HCT116 (cell line): ENCODE measurements at regions not wholly inside any gene's neighbourhood (a gene's known extent, or its start where the extent isn't known, plus 50 kb on each side); places are given as distances from the start of the nearest gene placed in this dataset.

Source experiments
- ATAC-seq: fragments of 200-7000 bp; cut with Tn5 transposase; 2 replicates; pipeline ENCODE4 v1.9.1; 2020; ENCODE audit warnings: mild to moderate bottlenecking, moderate library complexity
- BruUV-seq: library from RNA; stranded (reverse); fragments of 400-500 nt; replicated peaks from 2 replicates; lab custom pipeline; 2021; lab: Mats Ljungman, UMichigan
- CTCF ChIA-PET: fragments of 300-600 bp; sonication (Branson Sonifier 250); formaldehyde crosslinking; loops from one replicate; lab custom pipeline; 2021; ENCODE audit warnings: antibody characterized with exemption; lab: Charles Lee
- POLR2A ChIA-PET: fragments of 300-600, 350-600 bp; sonication (Branson Sonifier 250); formaldehyde crosslinking; loops from one replicate; lab custom pipeline; 2021; ENCODE audit warnings: antibody characterized with exemption; lab: Charles Lee
- RAD21 ChIA-PET, 2 experiments: fragments of 300-600 bp; sonication (Branson Sonifier 250); formaldehyde crosslinking; loops; one replicate each; lab custom pipeline; 2023; ENCODE audit warnings: low total read pairs in 2 of 2; ENCODE audit not compliant: uncharacterized antibody in 2 of 2, unreplicated experiment in 2 of 2, low non-redundant PET in 1 of 2; lab: Charles Lee
- DNase-seq: peaks from one replicate; pipeline ENCODE4 v3.0.0-alpha.2; 2010; ENCODE audit warnings: low read depth, low spot score
- H2AFZ ChIP-seq: fragments of 200-600 bp; shearing (Covaris generic), sonication (generic); 2 replicates; pipeline ENCODE4 v1.6.1; 2017; ENCODE audit warnings: low read depth, mixed run types, mixed read lengths, antibody characterized with exemption, low read length; ENCODE audit not compliant: poor library complexity, severe bottlenecking
- H3K27ac ChIP-seq: 2 replicates; pipeline ENCODE4 v1.5.1; 2012; ENCODE audit warnings: low read depth, low read length
- H3K27me3 ChIP-seq: fragments of 200-600 bp; sonication (generic); 2 replicates; pipeline ENCODE4 v1.6.1; 2016; ENCODE audit warnings: mixed run types, low read length, mixed read lengths; ENCODE audit not compliant: insufficient read depth
- H3K36me3 ChIP-seq, 2 experiments: fragments of 200-500 bp in 1 of 2; fragments of 200-600 bp in 1 of 2; sonication (Bioruptor generic) in 1 of 2; sonication (generic) in 1 of 2; 2 replicates each; pipeline versions ENCODE4 v1.5.1 to v1.6.1; 2014 to 2016; ENCODE audit warnings: low read length in 2 of 2, inconsistent platforms in 1 of 2, mixed read lengths in 1 of 2, mixed run types in 1 of 2; ENCODE audit not compliant: insufficient read depth in 2 of 2, control insufficient read depth in 1 of 2
- H3K4me1 ChIP-seq, 2 experiments: fragments of 200-600 bp in 1 of 2; sonication (generic) in 1 of 2; 2 replicates each; pipeline versions ENCODE4 v1.5.1 to v1.6.1; 2012 to 2017; ENCODE audit warnings: low read length in 2 of 2, inconsistent platforms in 1 of 2, mild to moderate bottlenecking in 1 of 2, mixed read lengths in 1 of 2, mixed run types in 1 of 2, moderate library complexity in 1 of 2; ENCODE audit not compliant: insufficient read depth in 2 of 2, control insufficient read depth in 1 of 2
- H3K4me2 ChIP-seq: fragments of 200-600 bp; sonication (generic); 2 replicates; pipeline ENCODE4 v1.6.1; 2017; ENCODE audit warnings: mixed run types, low read length, mixed read lengths
- H3K4me3 ChIP-seq, 2 experiments: fragments of 200-600 bp in 1 of 2; sonication (generic) in 1 of 2; replicated peaks in 1 of 2; 2 replicates each; pipeline ENCODE4 v1.5.1; 2011 to 2016; ENCODE audit warnings: low read length in 2 of 2, control low read depth in 1 of 2, low read depth in 1 of 2, mild to moderate bottlenecking in 1 of 2, mixed read lengths in 1 of 2, mixed run types in 1 of 2
- H3K79me2 ChIP-seq: fragments of 200-600 bp; sonication (generic); 2 replicates; pipeline ENCODE4 v1.6.1; 2017; ENCODE audit warnings: mild to moderate bottlenecking, mixed run types, low read length, moderate library complexity, mixed read lengths; ENCODE audit not compliant: insufficient read depth
- H3K9ac ChIP-seq: fragments of 200-600 bp; sonication (generic); 2 replicates; pipeline ENCODE4 v1.6.1; 2016; ENCODE audit warnings: low read length, mixed read lengths
- H3K9me2 ChIP-seq: fragments of 200-600 bp; sonication (generic), shearing (Covaris generic); 2 replicates; pipeline ENCODE4 v1.6.1; 2017; ENCODE audit warnings: mixed run types, mild to moderate bottlenecking, moderate library complexity; ENCODE audit not compliant: insufficient read depth
- H3K9me3 ChIP-seq, 2 experiments: fragments of 200-500 bp in 1 of 2; fragments of 200-600 bp in 1 of 2; sonication (Bioruptor generic) in 1 of 2; sonication (generic) in 1 of 2; 2 replicates each; pipeline ENCODE4 v1.6.1; 2014 to 2017; ENCODE audit warnings: low read length in 2 of 2, mixed read lengths in 2 of 2, inconsistent platforms in 1 of 2, low read depth in 1 of 2, mild to moderate bottlenecking in 1 of 2, mixed run types in 1 of 2, moderate library complexity in 1 of 2; ENCODE audit not compliant: control insufficient read depth in 1 of 2, insufficient read depth in 1 of 2
- H4K20me1 ChIP-seq: fragments of 200-600 bp; sonication (generic), shearing (Covaris generic); 2 replicates; pipeline ENCODE4 v1.6.1; 2017; ENCODE audit warnings: mixed run types, mild to moderate bottlenecking, moderate library complexity; ENCODE audit not compliant: insufficient read depth
- CEBPB ChIP-seq: IDR thresholded peaks from 2 replicates; pipeline ENCODE4 v1.6.1; 2012; ENCODE audit warnings: low read depth
- ELF1 ChIP-seq: IDR thresholded peaks from 2 replicates; pipeline ENCODE4 v1.6.1; 2012; ENCODE audit warnings: low read depth, borderline replicate concordance
- REST ChIP-seq: IDR thresholded peaks from 2 replicates; pipeline ENCODE4 v1.6.1; 2012; ENCODE audit warnings: low read depth
- SIN3A ChIP-seq: IDR thresholded peaks from 2 replicates; pipeline ENCODE4 v1.6.1; 2012; ENCODE audit warnings: low read depth
- TCF7L2 ChIP-seq: IDR thresholded peaks from 2 replicates; pipeline ENCODE4 v1.7.0; 2011; ENCODE audit warnings: borderline replicate concordance, inconsistent platforms; ENCODE audit not compliant: insufficient read depth, insufficient read length; ENCODE audit errors: extremely low read depth
- intact Hi-C: fragments of 100-400 bp; cut with micrococcal nuclease; formaldehyde crosslinking; loops from 2 replicates; pipeline ENCODE4 v1.10.0; 2022
- TF ChIP-seq, protein P1 (sequence below), 3 experiments: fragments of 200-600 bp in 1 of 3; sonication (generic) in 1 of 3; IDR thresholded peaks in 2 of 3; conservative IDR thresholded peaks in 1 of 3; 2 replicates each; pipeline ENCODE4 v1.5.1; 2012 to 2017; ENCODE audit warnings: low read depth in 2 of 3, low read length in 2 of 3, antibody characterized with exemption in 1 of 3, borderline replicate concordance in 1 of 3, control low read depth in 1 of 3, mild to moderate bottlenecking in 1 of 3, mixed read lengths in 1 of 3, mixed run types in 1 of 3, moderate library complexity in 1 of 3; ENCODE audit not compliant: insufficient read depth in 1 of 3

DNA sequence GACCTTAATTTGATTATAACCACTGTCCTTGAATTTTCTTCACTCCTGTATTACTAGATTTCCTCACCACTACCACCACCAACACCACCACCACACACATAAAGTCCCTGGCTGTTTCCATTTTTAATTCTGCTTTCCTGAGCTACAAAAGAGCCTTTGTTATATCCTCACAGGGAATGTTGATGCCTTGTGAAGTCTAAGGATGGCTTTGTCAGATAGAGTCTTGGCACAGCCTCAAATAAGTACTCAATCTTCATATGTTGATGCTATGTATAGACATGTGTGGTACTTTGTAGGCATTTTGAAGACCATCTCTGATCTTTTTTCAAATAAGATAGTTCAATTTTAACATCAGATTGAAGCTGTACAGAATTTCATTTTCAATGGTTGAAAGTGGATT, 1016.7 kb upstream of the LCORL start:
- RAD21 ChIA-PET, result no interaction called here
- intact Hi-C loops, result no loop called here
- DNase-seq, result no peak

More for the DNA sequence above, 1016.7 kb upstream of the LCORL start:
- Histone ChIP-seq H2AFZ (no peak overlapping the region), H3K79me2 (no peaks in the 10 kb centered on the region), H3K4me3 (no peak overlapping the region), H3K27me3 (no peaks in the 10 kb centered on the region), H3K4me1 (no peaks in the 10 kb centered on the region), H3K9me3 (no peaks in the 10 kb centered on the region), H3K27ac (no peak overlapping the region), H3K4me2 (no peak overlapping the region), H3K36me3 (no peaks in the 10 kb centered on the region), H3K9ac (no peak overlapping the region), H4K20me1 (no peaks in the 10 kb centered on the region), H3K9me2 (no peaks in the 10 kb centered on the region)
- no TSS peak for BruUV-seq
- ATAC-seq, result no peak
- ChIA-PET CTCF (no interaction called here), POLR2A (no interaction called here)
- TF ChIP-seq CEBPB (no peak), SIN3A (no peak), REST (no peak), TCF7L2 (no peak), ELF1 (no peak)
- TF ChIP-seq, protein P1, sequence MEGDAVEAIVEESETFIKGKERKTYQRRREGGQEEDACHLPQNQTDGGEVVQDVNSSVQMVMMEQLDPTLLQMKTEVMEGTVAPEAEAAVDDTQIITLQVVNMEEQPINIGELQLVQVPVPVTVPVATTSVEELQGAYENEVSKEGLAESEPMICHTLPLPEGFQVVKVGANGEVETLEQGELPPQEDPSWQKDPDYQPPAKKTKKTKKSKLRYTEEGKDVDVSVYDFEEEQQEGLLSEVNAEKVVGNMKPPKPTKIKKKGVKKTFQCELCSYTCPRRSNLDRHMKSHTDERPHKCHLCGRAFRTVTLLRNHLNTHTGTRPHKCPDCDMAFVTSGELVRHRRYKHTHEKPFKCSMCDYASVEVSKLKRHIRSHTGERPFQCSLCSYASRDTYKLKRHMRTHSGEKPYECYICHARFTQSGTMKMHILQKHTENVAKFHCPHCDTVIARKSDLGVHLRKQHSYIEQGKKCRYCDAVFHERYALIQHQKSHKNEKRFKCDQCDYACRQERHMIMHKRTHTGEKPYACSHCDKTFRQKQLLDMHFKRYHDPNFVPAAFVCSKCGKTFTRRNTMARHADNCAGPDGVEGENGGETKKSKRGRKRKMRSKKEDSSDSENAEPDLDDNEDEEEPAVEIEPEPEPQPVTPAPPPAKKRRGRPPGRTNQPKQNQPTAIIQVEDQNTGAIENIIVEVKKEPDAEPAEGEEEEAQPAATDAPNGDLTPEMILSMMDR (IDR thresholded peaks at IDR 0.05 in 2 of 3, conservative IDR thresholded peaks at IDR 0.05 in 1 of 3; ENCODE audit: borderline replicate concordance in 1 of 3, insufficient read depth in 1 of 3, low read depth in 2 of 3, low read length in 2 of 3), result no peak
